Posterior vena cava (tissue), 2 donors: ENCODE measurements at regions not wholly inside any gene's neighbourhood (a gene's known extent, or its start where the extent isn't known, plus 50 kb on each side); places are given as distances from the start of the nearest gene placed in this dataset.
"Not testable (repeated sequence)": the region's sequence is repeated elsewhere in the genome, so short reads cannot be mapped to it uniquely, and the experiment has no call there.

Source experiments
- DNase-seq: peaks from one replicate; pipeline ENCODE4 v3.0.0-alpha.2; 2020; ENCODE audit warnings: low spot score
- intact Hi-C, 2 donors: fragments of 100-400 bp; cut with DNase I; formaldehyde crosslinking; loops; one replicate each; pipeline versions ENCODE4 v1.14.1 to v1.14.2; 2022 to 2023
- donor health status: DM: yes; HTN: yes; CAD: no.
- donor health status: DM: yes; HTN: yes; CAD: no.

DNA sequence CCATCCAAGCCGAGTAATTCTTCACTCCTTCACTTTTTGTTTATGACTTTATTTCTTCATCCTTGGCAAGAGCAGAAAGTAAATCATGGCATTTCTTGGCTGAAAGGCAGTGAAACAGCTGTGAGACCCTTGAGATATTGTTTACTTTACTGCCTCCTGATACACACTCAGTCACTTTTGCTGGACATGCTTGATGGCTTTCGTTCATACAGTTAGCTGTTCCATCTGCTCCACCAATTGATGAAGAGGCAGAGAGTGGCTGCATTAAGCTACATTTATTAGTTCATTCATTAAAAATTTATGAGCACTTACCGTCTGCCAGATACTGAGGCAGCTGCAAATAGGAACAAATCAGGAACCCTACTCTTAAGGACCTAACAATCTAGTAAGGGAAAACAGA, 184.4 kb upstream of the OR13F1 start:
- DNase-seq = no peak
- intact Hi-C loops = no loop called here

GRCh38 chr9:104322596-104322995, 181.5 kb upstream of the OR13F1 start:
- DNase-seq = no peak
- intact Hi-C loops = no loop called here

GRCh38 chr9:104323967-104324694, 179.9 kb upstream of the OR13F1 start:
- DNase-seq, intact Hi-C loops: not testable (repeated sequence)

- intact Hi-C loops = no loop called here
- no peak for DNase-seq
These were observed 177.2 kb upstream of the OR13F1 start for GRCh38 chr9:104326912-104327311.

- peak; percentile 67 for DNase-seq
- intact Hi-C loops = no loop called here
These were observed 174.8 kb upstream of the OR13F1 start for GRCh38 chr9:104329245-104329644.

GRCh38 chr9:104330841-104331240, 173.2 kb upstream of the OR13F1 start:
- no peak for DNase-seq
- intact Hi-C loops = no loop called here

DNA sequence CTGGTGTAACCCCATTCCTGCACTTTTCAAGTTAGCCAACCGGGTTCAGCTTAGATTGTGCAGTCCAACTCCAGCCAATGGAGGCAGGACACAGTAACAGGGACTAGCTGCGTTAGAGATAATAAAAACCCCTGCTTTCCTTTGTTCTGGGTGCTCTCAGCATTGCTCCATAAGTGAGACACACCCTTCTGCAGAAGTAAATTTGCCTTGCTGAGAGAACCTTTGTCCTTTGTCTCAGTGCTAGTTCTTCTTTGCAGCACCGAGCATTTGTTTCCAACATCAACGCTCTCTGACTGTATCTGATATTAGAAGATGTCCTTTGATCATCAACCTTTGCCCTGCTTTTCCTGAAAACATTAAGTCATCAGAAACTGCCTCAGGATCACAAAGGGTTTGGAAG, 169.5 kb upstream of the OR13F1 start:
- DNase-seq = no peak
- intact Hi-C loops = no loop called here

DNA sequence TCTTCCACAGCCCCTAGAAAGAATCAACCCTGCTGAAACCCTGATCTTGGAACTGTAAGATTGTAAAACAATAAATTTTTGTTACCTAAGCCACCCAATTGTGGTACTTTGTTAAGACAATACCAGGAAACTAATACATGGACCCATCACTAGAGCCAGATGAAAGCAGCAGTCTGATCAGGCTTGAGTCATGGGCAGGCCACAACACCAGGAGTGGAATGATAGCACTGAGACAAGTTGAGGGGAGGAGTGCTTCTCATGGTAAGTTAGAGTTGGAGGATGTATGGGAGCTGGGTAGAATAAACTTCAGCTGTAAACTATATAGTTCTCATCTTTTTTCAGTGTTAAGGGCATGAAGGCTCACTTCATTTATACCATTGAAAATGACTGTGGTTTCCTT, 164.4 kb upstream of the OR13F1 start:
- no peak for DNase-seq
- intact Hi-C loops = no loop called here

- intact Hi-C loops = no loop called here
- no peak for DNase-seq
These were observed 161.5 kb upstream of the OR13F1 start for GRCh38 chr9:104342552-104342951.

DNA sequence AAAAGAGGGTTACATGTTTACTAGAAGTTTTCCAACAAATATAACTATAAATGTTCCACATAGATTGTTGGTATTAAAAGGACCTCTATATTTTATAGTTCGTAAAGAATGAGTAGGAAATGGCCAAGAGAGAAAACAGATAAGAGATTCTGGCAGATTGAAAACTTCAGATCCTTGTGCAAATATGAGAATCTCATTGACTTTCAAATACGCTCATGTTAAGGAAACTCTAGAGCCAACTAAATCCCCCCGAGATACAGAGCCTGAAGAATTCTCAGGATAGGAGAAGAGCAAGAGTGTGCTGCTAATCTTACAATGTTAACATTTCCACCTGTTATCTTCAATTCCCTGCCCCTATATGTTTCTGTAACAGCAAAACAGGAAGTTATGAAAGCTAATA, 159.0 kb upstream of the OR13F1 start:
- intact Hi-C loops = loop anchor here in 1 of 2 donors (1.0 kb wide), 1 partner anchor 15 kb away; no protein-coding TSS in a partner anchor
- DNase-seq = no peak

- intact Hi-C loops = no loop called here
- DNase-seq = no peak
These were observed 153.5 kb upstream of the OR13F1 start for GRCh38 chr9:104350541-104350940.

- no peak for DNase-seq
- intact Hi-C loops = no loop called here
These were observed 152.3 kb upstream of the OR13F1 start for GRCh38 chr9:104351726-104352125.

GRCh38 chr9:104361207-104361606, 142.9 kb upstream of the OR13F1 start:
- intact Hi-C loops = no loop called here
- DNase-seq = no peak

DNA sequence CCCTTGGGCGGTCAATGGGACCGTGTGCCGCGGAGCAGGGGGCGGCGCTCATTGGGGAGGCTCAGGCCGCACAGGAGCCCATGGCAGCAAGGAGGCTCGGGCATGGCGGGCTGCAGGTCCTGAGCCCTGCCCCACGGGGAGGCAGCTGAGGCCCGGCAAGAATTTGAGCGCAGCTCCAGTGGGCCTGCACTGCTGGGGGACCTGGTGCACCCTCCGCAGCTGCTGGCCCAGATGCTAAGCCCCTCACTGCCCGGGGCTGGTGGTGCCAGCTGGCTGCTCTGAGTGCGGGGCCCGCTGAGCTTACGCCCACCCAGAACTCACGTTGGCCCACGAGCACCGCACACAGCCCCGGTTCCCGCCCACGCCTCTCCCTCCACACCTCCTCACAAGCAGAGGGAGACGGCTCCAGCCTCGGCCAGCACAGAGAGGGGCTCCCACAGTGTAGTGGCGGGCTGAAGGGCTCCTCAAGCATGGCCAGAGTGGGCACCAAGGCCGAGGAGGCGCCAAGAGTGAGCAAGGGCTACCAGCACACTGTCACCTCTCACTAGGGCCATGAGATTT, 141.1 kb upstream of the OR13F1 start:
- DNase-seq = no peak
- intact Hi-C loops = no loop called here

- no peak for DNase-seq
- intact Hi-C loops = loop anchor here in 1 of 2 donors (5.0 kb wide), 1 partner anchor 575 kb away; no protein-coding TSS in a partner anchor
These were observed 136.6 kb upstream of the OR13F1 start for GRCh38 chr9:104367507-104367906.

GRCh38 chr9:104368318-104368717, 135.7 kb upstream of the OR13F1 start:
- intact Hi-C loops = loop anchor here in 1 of 2 donors (5.0 kb wide), 1 partner anchor 576 kb away; no protein-coding TSS in a partner anchor
- DNase-seq = not testable (repeated sequence)

DNA sequence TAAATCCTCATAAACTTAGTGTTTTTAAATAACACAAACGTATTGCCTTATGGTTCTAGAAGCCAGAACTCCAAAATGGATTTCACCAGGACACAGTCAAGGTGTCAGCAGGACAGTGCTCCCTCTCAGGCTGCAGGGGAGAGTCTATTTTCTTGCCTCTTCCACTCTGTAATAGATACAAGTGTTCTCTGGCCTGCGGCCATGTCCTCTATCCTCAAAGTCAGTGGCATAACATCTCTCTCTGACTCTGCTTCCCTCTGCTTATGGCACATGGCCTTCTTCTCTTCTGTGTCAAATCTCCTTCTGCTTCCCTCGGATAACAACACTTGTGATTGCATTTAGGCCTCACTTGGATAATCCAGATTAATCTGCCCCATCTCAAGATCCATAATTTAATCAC, 129.4 kb upstream of the OR13F1 start:
- intact Hi-C loops = loop anchor here in 1 of 2 donors (10.0 kb wide), 1 partner anchor 360 kb away; no protein-coding TSS in a partner anchor
- DNase-seq = no peak

- no peak for DNase-seq
- intact Hi-C loops = no loop called here
These were observed 118.0 kb upstream of the OR13F1 start for GRCh38 chr9:104386013-104386412.

GRCh38 chr9:104386425-104387069, 117.5 kb upstream of the OR13F1 start:
- DNase-seq = no peak
- intact Hi-C loops = no loop called here

DNA sequence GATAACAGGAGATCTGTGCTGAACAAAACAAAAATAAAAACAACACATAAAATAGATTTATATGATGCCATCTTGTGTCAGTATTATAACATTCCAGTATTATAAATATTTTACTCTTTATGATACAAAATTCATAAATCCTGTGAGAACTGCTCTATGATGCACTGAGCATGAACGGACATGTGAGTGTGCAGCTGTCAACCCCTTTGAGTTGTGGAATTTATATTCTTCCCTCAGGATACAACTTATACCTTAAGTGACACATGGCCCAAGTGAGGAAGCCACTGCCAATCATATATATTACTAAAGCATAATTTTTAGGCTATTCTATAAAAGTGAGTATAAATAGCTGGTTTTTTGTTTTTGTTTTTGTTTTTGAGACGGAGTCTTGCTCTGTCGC, 116.0 kb upstream of the OR13F1 start:
- intact Hi-C loops = no loop called here
- DNase-seq = no peak

DNA sequence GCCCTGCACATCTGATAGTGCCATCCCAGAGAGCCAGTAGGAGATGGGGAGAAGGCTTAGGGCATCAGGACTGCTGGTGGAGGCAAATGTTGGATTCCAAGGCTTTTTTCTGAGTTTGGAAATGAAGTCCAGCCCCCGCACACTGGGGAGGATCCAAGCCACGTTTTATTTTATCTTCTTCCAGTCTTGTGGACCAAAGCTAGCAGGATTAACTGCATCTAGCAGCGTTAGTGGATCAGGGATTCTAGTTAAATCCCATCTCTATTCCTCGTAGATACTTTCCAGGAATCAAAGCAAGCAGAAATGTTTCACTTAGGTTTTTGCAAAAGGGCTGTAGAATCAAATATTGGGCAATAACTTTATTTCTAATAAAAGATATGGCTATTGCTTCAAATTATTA, 114.7 kb upstream of the OR13F1 start:
- no peak for DNase-seq
- intact Hi-C loops = no loop called here
